Breast epithelium (tissue), 4 donors: ENCODE measurements at regions not wholly inside any gene's neighbourhood (a gene's known extent, or its start where the extent isn't known, plus 50 kb on each side); places are given as distances from the start of the nearest gene placed in this dataset.
"Not testable (repeated sequence)": the region's sequence is repeated elsewhere in the genome, so short reads cannot be mapped to it uniquely, and the experiment has no call there.

Experiments
- DNase-seq, 2 donors: peaks; one replicate each; pipeline ENCODE4 v3.0.0-alpha.2; 2019; ENCODE audit warnings: low spot score in 2 of 2
- H3K27ac ChIP-seq, 2 donors: fragments of 200-600 bp; sonication (generic) in 1 of 2; one replicate each; pipeline ENCODE4 v1.5.1; 2016 to 2019; ENCODE audit warnings: mild to moderate bottlenecking in 1 of 2
- H3K27me3 ChIP-seq, 2 donors: fragments of 200-600 bp; sonication (generic) in 1 of 2; one replicate each; pipeline versions ENCODE4 v1.5.1 to v1.6.0; 2017 to 2019; ENCODE audit warnings: control low read depth in 1 of 2, mild to moderate bottlenecking in 1 of 2
- H3K36me3 ChIP-seq: fragments of 200-600 bp; one replicate; pipeline ENCODE4 v1.5.1; 2019
- H3K4me1 ChIP-seq, 2 donors: fragments of 200-600 bp; sonication (generic); one replicate each; pipeline ENCODE4 v1.5.1; 2016 to 2019; ENCODE audit warnings: control low read depth in 1 of 2
- H3K4me3 ChIP-seq, 3 donors: fragments of 200-600 bp; sonication (generic); 1 replicate in 2 of 3; 2 replicates in 1 of 3; pipeline ENCODE4 v1.5.1; 2016 to 2019; ENCODE audit warnings: mild to moderate bottlenecking in 3 of 3, moderate library complexity in 2 of 3
- H3K9me3 ChIP-seq, 2 donors: fragments of 200-600 bp; sonication (generic) in 1 of 2; one replicate each; pipeline ENCODE4 v1.5.1; 2016 to 2019; ENCODE audit warnings: control low read depth in 1 of 2
- CTCF ChIP-seq, 3 donors: fragments of 450-650 bp; IDR thresholded peaks; one replicate each; pipeline ENCODE4 v1.5.1; 2016 to 2017; ENCODE audit warnings: antibody characterized with exemption in 3 of 3, mild to moderate bottlenecking in 3 of 3, moderate library complexity in 3 of 3
- POLR2A ChIP-seq: fragments of 450-650 bp; IDR thresholded peaks from one replicate; pipeline ENCODE4 v1.6.1; 2016; ENCODE audit warnings: antibody characterized with exemption, mild to moderate bottlenecking, moderate library complexity
- POLR2AphosphoS5 ChIP-seq, 3 donors: sonication (generic); formaldehyde crosslinking; IDR thresholded peaks; one replicate each; pipeline ENCODE4 v1.6.1; 2017; ENCODE audit warnings: antibody characterized with exemption in 3 of 3
- intact Hi-C: fragments of 100-400 bp; cut with DNase I; formaldehyde crosslinking; loops from one replicate; pipeline ENCODE4 v1.15.1; 2023; ENCODE audit warnings: low total_unique reads

GRCh38 chr11:123323568-123323967, 106.5 kb upstream of the GRAMD1B start:
- H3K36me3 ChIP-seq: no peaks in the 10 kb centered on the region
- H3K4me3 ChIP-seq: no peak overlapping the region
- no peaks in the 10 kb centered on the region for H3K4me1 ChIP-seq
- no peaks in the 10 kb centered on the region for H3K27me3 ChIP-seq
- TF ChIP-seq POLR2AphosphoS5 (IDR thresholded peaks at IDR 0.05) (no peak), POLR2A (no peak), CTCF (IDR thresholded peaks at IDR 0.05) (no peak)
- intact Hi-C loops: no loop called here
- no peak overlapping the region for H3K27ac ChIP-seq
- H3K9me3 ChIP-seq: no peaks in the 10 kb centered on the region
- DNase-seq: no peak

GRCh38 chr11:123321636-123322035, 108.4 kb upstream of the GRAMD1B start:
- no peaks in the 10 kb centered on the region for H3K9me3 ChIP-seq
- H3K27ac ChIP-seq: no peak overlapping the region
- no peak for TF ChIP-seq POLR2A
- no peak for TF ChIP-seq POLR2AphosphoS5 (IDR thresholded peaks at IDR 0.05)
- TF ChIP-seq CTCF (IDR thresholded peaks at IDR 0.05): no peak
- no peaks in the 10 kb centered on the region for H3K27me3 ChIP-seq
- H3K4me3 ChIP-seq: no peak overlapping the region
- intact Hi-C loops: no loop called here
- no peak for DNase-seq
- no peaks in the 10 kb centered on the region for H3K36me3 ChIP-seq
- H3K4me1 ChIP-seq: no peaks in the 10 kb centered on the region

GRCh38 chr11:123318623-123319022, 111.4 kb upstream of the GRAMD1B start:
- H3K36me3 ChIP-seq: no peaks in the 10 kb centered on the region
- no peaks in the 10 kb centered on the region for H3K4me1 ChIP-seq
- no peaks in the 10 kb centered on the region for H3K27me3 ChIP-seq
- no peak for DNase-seq
- H3K27ac ChIP-seq: no peak overlapping the region
- no peak overlapping the region for H3K4me3 ChIP-seq
- H3K9me3 ChIP-seq: no peaks in the 10 kb centered on the region
- TF ChIP-seq CTCF (IDR thresholded peaks at IDR 0.05) (no peak), POLR2A (no peak), POLR2AphosphoS5 (IDR thresholded peaks at IDR 0.05) (no peak)
- intact Hi-C loops: no loop called here

- H3K4me1 ChIP-seq, intact Hi-C loops, H3K36me3 ChIP-seq, H3K9me3 ChIP-seq, H3K27ac ChIP-seq, H3K4me3 ChIP-seq, H3K27me3 ChIP-seq, DNase-seq: not testable (repeated sequence)
Observed at GRCh38 chr11:123318132-123318531, 111.9 kb upstream of the GRAMD1B start.

- no peak for DNase-seq
- intact Hi-C loops: no loop called here
- TF ChIP-seq POLR2AphosphoS5 (IDR thresholded peaks at IDR 0.05) (no peak), CTCF (IDR thresholded peaks at IDR 0.05) (no peak), POLR2A (no peak)
Observed at GRCh38 chr11:123316003-123316402, 114.1 kb upstream of the GRAMD1B start.

GRCh38 chr11:123314972-123315371, 115.1 kb upstream of the GRAMD1B start:
- Histone ChIP-seq H3K27me3 (no peaks in the 10 kb centered on the region), H3K9me3 (no peaks in the 10 kb centered on the region), H3K27ac (no peak overlapping the region), H3K36me3 (no peaks in the 10 kb centered on the region), H3K4me3 (no peak overlapping the region), H3K4me1 (no peaks in the 10 kb centered on the region)
- no peak for TF ChIP-seq POLR2AphosphoS5 (IDR thresholded peaks at IDR 0.05)
- no peak for TF ChIP-seq POLR2A
- TF ChIP-seq CTCF (IDR thresholded peaks at IDR 0.05): no peak
- intact Hi-C loops: no loop called here
- DNase-seq: peak in 1 of 2 donors; percentile 57

More at GRCh38 chr11:123316003-123316402, 114.1 kb upstream of the GRAMD1B start:
- Histone ChIP-seq H3K36me3 (no peaks in the 10 kb centered on the region), H3K4me3 (no peak overlapping the region), H3K27ac (no peak overlapping the region), H3K27me3 (no peaks in the 10 kb centered on the region), H3K4me1 (no peaks in the 10 kb centered on the region), H3K9me3 (no peaks in the 10 kb centered on the region)
